ENCODE measurements at regions not wholly inside any gene's neighbourhood (a gene's known extent, or its start where the extent isn't known, plus 50 kb on each side); places are given as distances from the start of the nearest gene placed in this dataset.

DNA sequence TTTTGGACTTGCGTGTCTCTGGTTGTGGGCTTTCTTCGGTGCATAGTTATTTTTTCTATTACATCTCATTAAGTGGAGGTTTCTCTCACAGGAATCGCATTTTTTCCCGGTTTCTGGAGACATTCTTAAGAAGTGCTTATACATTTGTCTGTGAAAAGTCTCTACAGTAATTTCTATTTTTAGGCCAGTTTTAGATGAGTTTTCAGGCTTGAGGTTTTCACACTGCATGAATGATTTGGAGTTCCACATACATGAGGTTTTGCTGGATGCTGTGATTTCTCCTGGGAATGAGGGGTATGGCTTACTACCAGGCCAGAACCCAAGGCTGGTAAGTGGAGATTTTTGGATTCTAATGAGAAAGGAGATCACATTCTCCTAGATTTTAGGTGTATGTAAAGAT, 422.6 kb upstream of the SLIT2 start:
- ChIA-PET POLR2A (ENCODE audit: low non-redundant PET) (no interaction called here), CTCF (no interaction called here)
- intact Hi-C loops (cut with micrococcal nuclease; ENCODE audit: unreplicated experiment) = no loop called here
- TF ChIP-seq, protein P1, sequence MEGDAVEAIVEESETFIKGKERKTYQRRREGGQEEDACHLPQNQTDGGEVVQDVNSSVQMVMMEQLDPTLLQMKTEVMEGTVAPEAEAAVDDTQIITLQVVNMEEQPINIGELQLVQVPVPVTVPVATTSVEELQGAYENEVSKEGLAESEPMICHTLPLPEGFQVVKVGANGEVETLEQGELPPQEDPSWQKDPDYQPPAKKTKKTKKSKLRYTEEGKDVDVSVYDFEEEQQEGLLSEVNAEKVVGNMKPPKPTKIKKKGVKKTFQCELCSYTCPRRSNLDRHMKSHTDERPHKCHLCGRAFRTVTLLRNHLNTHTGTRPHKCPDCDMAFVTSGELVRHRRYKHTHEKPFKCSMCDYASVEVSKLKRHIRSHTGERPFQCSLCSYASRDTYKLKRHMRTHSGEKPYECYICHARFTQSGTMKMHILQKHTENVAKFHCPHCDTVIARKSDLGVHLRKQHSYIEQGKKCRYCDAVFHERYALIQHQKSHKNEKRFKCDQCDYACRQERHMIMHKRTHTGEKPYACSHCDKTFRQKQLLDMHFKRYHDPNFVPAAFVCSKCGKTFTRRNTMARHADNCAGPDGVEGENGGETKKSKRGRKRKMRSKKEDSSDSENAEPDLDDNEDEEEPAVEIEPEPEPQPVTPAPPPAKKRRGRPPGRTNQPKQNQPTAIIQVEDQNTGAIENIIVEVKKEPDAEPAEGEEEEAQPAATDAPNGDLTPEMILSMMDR (conservative IDR thresholded peaks at IDR 0.05; ENCODE audit: low read depth, low read length) = no peak
- no peak for TF ChIP-seq EZH2 (IDR thresholded peaks at IDR 0.05; ENCODE audit: borderline replicate concordance, low read depth, low read length, poor library complexity, severe bottlenecking)
- no peak overlapping the region for H3K4me3 ChIP-seq (ENCODE audit: low read depth, low read length, poor library complexity, severe bottlenecking)
- H3K36me3 ChIP-seq (ENCODE audit: insufficient read depth, low read length, poor library complexity, severe bottlenecking) = no peaks in the 10 kb centered on the region
- no peaks in the 10 kb centered on the region for H3K4me1 ChIP-seq (ENCODE audit: insufficient read depth, low read length, poor library complexity, severe bottlenecking)
- no peaks in the 10 kb centered on the region for H3K9me3 ChIP-seq (ENCODE audit: low read depth, low read length, poor library complexity, severe bottlenecking)
- DNase-seq (ENCODE audit: low spot score) = no peak
- no TSS peak for BruUV-seq (replicated peaks)
- no peak overlapping the region for H3K27ac ChIP-seq (ENCODE audit: low read depth, low read length, poor library complexity, severe bottlenecking)
- H3K27me3 ChIP-seq (replicated peaks; ENCODE audit: insufficient read depth, low read depth, low read length, poor library complexity) = no peaks in the 10 kb centered on the region

DNA sequence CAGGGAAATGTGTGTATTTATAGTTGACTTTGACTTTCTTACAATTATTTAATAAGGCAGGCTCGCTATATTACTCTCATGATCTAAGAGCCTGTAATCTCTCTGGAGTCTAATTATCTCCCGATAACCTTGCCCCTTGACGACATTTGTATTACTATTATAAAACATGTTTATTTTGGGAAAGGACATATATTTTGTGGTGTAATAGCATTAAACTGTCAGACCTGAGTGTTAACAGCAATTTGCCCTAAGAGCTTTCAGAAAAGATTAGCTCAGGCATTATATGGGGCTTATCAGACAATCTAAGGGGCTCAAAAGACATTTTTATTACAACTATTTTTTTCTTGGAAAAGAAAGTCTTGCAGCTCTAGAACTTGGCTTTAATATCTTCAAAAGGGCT, 427.9 kb upstream of the SLIT2 start:
- TF ChIP-seq, protein P1 (conservative IDR thresholded peaks at IDR 0.05; ENCODE audit: low read depth, low read length) = no peak
- TF ChIP-seq EZH2 (IDR thresholded peaks at IDR 0.05; ENCODE audit: borderline replicate concordance, low read depth, low read length, poor library complexity, severe bottlenecking) = no peak
- CTCF ChIA-PET = no interaction called here
- no peaks in the 10 kb centered on the region for H3K4me1 ChIP-seq (ENCODE audit: insufficient read depth, low read length, poor library complexity, severe bottlenecking)
- no peak overlapping the region for H3K4me3 ChIP-seq (ENCODE audit: low read depth, low read length, poor library complexity, severe bottlenecking)
- H3K9me3 ChIP-seq (ENCODE audit: low read depth, low read length, poor library complexity, severe bottlenecking) = no peaks in the 10 kb centered on the region
- intact Hi-C loops (cut with micrococcal nuclease; ENCODE audit: unreplicated experiment) = no loop called here
- no peaks in the 10 kb centered on the region for H3K36me3 ChIP-seq (ENCODE audit: insufficient read depth, low read length, poor library complexity, severe bottlenecking)
- no peak overlapping the region for H3K27ac ChIP-seq (ENCODE audit: low read depth, low read length, poor library complexity, severe bottlenecking)
- no TSS peak for BruUV-seq (replicated peaks)
- DNase-seq (ENCODE audit: low spot score) = no peak
- H3K27me3 ChIP-seq (replicated peaks; ENCODE audit: insufficient read depth, low read depth, low read length, poor library complexity) = no peaks in the 10 kb centered on the region
- POLR2A ChIA-PET (ENCODE audit: low non-redundant PET) = no interaction called here

DNA sequence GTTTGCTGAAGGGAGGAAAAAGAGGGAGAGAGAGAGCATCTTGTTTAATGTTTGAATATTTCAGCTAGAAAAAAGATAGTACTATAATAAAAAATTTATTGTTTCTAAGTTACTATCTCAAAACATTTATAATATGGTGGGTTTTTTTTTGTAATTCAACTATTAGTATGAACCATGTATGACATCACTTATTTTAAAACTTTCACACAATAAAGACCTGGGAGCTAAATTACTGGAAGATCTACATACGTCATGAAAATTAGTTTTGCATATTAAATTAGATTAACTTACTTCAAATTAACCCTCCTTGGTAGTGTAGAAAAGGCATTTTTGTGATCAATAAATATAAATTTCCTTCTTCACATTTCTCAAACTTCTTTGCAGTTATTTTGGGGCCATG, 432.0 kb upstream of the SLIT2 start:
- no peak overlapping the region for H3K4me3 ChIP-seq (ENCODE audit: low read depth, low read length, poor library complexity, severe bottlenecking)
- BruUV-seq (replicated peaks) = no TSS peak
- POLR2A ChIA-PET (ENCODE audit: low non-redundant PET) = no interaction called here
- intact Hi-C loops (cut with micrococcal nuclease; ENCODE audit: unreplicated experiment) = no loop called here
- TF ChIP-seq EZH2 (IDR thresholded peaks at IDR 0.05; ENCODE audit: borderline replicate concordance, low read depth, low read length, poor library complexity, severe bottlenecking) = no peak
- TF ChIP-seq, protein P1 (conservative IDR thresholded peaks at IDR 0.05; ENCODE audit: low read depth, low read length) = no peak
- H3K27ac ChIP-seq (ENCODE audit: low read depth, low read length, poor library complexity, severe bottlenecking) = no peak overlapping the region
- no peaks in the 10 kb centered on the region for H3K27me3 ChIP-seq (replicated peaks; ENCODE audit: insufficient read depth, low read depth, low read length, poor library complexity)
- no peaks in the 10 kb centered on the region for H3K36me3 ChIP-seq (ENCODE audit: insufficient read depth, low read length, poor library complexity, severe bottlenecking)
- H3K4me1 ChIP-seq (ENCODE audit: insufficient read depth, low read length, poor library complexity, severe bottlenecking) = no peaks in the 10 kb centered on the region
- no peaks in the 10 kb centered on the region for H3K9me3 ChIP-seq (ENCODE audit: low read depth, low read length, poor library complexity, severe bottlenecking)
- no peak for DNase-seq (ENCODE audit: low spot score)
- CTCF ChIA-PET = no interaction called here
